ENCODE measurements at regions not wholly inside any gene's neighbourhood (a gene's known extent, or its start where the extent isn't known, plus 50 kb on each side); places are given as distances from the start of the nearest gene placed in this dataset.

DNA sequence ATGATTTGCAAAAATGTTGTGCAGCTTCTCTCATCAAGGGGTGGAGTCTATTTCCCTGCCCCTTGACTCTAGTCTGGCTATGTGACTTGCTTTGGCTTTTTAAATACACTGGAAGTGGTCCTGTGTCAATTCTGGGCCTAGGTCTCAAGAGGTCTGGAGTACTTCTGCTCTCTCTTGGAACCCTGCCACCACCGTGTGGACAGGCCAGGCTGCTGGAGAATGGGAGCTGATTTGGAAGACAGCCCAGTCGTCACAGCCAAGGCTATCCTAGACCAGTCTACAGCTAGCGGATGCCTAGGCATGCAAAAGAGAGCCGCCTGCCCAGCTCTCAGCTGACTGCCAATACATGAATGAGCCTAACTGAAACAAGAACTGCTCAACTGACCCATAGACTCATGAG is 56.7 kb upstream of the CLINT1 start:
- TF ChIP-seq ZNF674 (CRISPR knock-in tag; IDR thresholded peaks at IDR 0.05; ENCODE audit: low read depth) (no peak), ZNF451 (CRISPR knock-in tag; IDR thresholded peaks at IDR 0.05) (no peak), JUN (CRISPR knock-in tag; IDR thresholded peaks at IDR 0.05) (no peak)
